Common myeloid progenitor, CD34-positive (primary cell): ENCODE measurements at regions not wholly inside any gene's neighbourhood (a gene's known extent, or its start where the extent isn't known, plus 50 kb on each side); places are given as distances from the start of the nearest gene placed in this dataset.
"Not testable (repeated sequence)": the region's sequence is repeated elsewhere in the genome, so short reads cannot be mapped to it uniquely, and the experiment has no call there.

Experiments
- CTCF ChIA-PET: fragments of 350-600 bp; sonication (Branson Sonifier 250); formaldehyde crosslinking; loops from one replicate; lab custom pipeline; 2021; ENCODE audit warnings: antibody characterized with exemption; lab: Charles Lee
- POLR2A ChIA-PET: fragments of 350-600 bp; sonication (Branson Sonifier 250); formaldehyde crosslinking; loops from one replicate; lab custom pipeline; 2021; ENCODE audit warnings: antibody characterized with exemption; lab: Charles Lee
- DNase-seq, 3 donors: peaks; one replicate each; pipeline versions ENCODE4 v3.0.0 to v3.0.0-alpha.2; 2013
- H3K27ac ChIP-seq, 2 experiments: 1 replicate in 1 of 2; 2 replicates in 1 of 2; pipeline ENCODE4 v1.7.0; 2013; ENCODE audit warnings: inconsistent platforms in 2 of 2, low read length in 2 of 2, mild to moderate bottlenecking in 2 of 2, low read depth in 1 of 2, moderate library complexity in 1 of 2; ENCODE audit not compliant: severe bottlenecking in 2 of 2, insufficient read depth in 1 of 2, poor library complexity in 1 of 2
- H3K27me3 ChIP-seq, 5 experiments: replicated peaks in 2 of 5; 1 replicate in 3 of 5; 2 replicates in 2 of 5; pipeline versions ENCODE4 v1.6.1 to v1.7.0; 2013; ENCODE audit warnings: low read length in 4 of 5, mild to moderate bottlenecking in 2 of 5, moderate library complexity in 2 of 5, inconsistent platforms in 1 of 5; ENCODE audit not compliant: insufficient read depth in 5 of 5, control insufficient read depth in 4 of 5
- H3K36me3 ChIP-seq, 4 experiments: 1 replicate in 2 of 4; 2 replicates in 2 of 4; pipeline versions ENCODE4 v1.6.1 to v1.7.0; 2013; ENCODE audit warnings: low read length in 3 of 4, control low read depth in 1 of 4, mild to moderate bottlenecking in 1 of 4; ENCODE audit not compliant: control insufficient read depth in 4 of 4, insufficient read depth in 4 of 4
- H3K4me1 ChIP-seq, 4 experiments: 1 replicate in 3 of 4; 2 replicates in 1 of 4; pipeline versions ENCODE4 v1.6.1 to v1.7.1; 2013; ENCODE audit warnings: low read length in 3 of 4, mild to moderate bottlenecking in 3 of 4, control low read depth in 1 of 4, inconsistent platforms in 1 of 4, moderate library complexity in 1 of 4; ENCODE audit not compliant: control insufficient read depth in 4 of 4, insufficient read depth in 4 of 4; ENCODE audit errors: control extremely low read depth in 1 of 4
- H3K4me3 ChIP-seq, 7 experiments: 1 replicate in 4 of 7; 2 replicates in 3 of 7; pipeline versions ENCODE4 v1.5.1 to v1.7.0; 2013; ENCODE audit warnings: mild to moderate bottlenecking in 7 of 7, low read length in 6 of 7, moderate library complexity in 6 of 7, inconsistent platforms in 2 of 7, low read depth in 2 of 7, control low read depth in 1 of 7; ENCODE audit not compliant: insufficient read depth in 4 of 7, control insufficient read depth in 1 of 7; ENCODE audit errors: extremely low read depth in 1 of 7
- H3K9me3 ChIP-seq, 5 experiments: 1 replicate in 4 of 5; 2 replicates in 1 of 5; pipeline versions ENCODE4 v1.6.1 to v1.7.1; 2013; ENCODE audit warnings: low read length in 4 of 5, mild to moderate bottlenecking in 2 of 5, inconsistent platforms in 1 of 5, low read depth in 1 of 5, moderate library complexity in 1 of 5; ENCODE audit not compliant: control insufficient read depth in 4 of 5, insufficient read depth in 2 of 5; ENCODE audit errors: control extremely low read depth in 1 of 5
- WGBS: methylation state at CpG from one replicate; pipeline ENCODE4 v1.1.5; 2013; ENCODE audit not compliant: insufficient coverage; 5-methylcytosine and 5-hydroxymethylcytosine counted together

DNA sequence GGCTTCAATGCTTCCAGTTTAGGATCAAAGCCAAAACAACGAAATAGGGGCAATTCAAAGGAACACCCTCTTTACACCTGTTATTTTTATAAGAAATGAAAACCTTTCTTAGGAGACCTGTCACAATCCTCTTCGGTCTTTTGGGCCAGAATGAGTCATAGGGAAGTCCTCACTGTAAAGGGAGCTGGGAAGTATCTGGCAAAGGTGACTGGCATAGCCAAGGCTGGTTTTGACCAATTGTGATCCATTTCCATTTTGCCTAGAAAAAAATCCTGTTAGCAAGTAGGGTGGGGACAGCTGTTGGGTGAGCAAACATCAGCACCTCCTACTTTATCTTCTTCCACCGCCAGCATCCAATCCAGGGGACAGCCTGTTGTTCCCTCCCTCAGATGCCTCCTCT is 343.2 kb upstream of the SULF2 start:
- POLR2A ChIA-PET, result no interaction called here
- Histone ChIP-seq H3K4me3 (no peak overlapping the region), H3K9me3 (peaks cover 0 to 9% (median 0%) of the 10 kb centered on the region in 5 experiments), H3K36me3 (no peaks in the 10 kb centered on the region), H3K4me1 (no peaks in the 10 kb centered on the region), H3K27me3 (peaks cover 0 to 29% (median 12%) of the 10 kb centered on the region in 5 experiments), H3K27ac (no peak overlapping the region)
- CTCF ChIA-PET, result no interaction called here
- no peak for DNase-seq
- WGBS, result 94% methylated on average over 2 of the region's 3 CpGs

DNA sequence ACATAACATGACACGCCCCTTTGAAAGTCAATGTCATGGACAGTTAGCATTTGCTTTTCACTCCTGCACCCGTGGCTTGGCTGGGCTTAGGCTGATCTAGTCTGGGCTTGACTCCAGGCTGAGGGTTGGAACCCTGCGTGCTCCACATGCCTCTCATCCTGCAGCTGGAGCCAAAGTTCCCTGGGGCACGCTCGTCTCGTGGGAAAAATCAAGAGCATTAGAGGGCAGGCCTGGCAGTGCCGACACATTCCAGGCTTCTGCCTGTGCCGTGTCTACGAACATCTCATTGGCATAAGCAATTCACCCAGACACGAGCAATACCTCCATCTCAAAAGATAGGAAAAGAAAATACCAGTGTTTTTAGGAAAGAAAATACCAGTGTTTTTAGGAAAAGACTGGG is 342.7 kb upstream of the SULF2 start:
- CTCF ChIA-PET, DNase-seq, H3K4me1 ChIP-seq, POLR2A ChIA-PET, H3K4me3 ChIP-seq, H3K9me3 ChIP-seq, H3K27ac ChIP-seq, H3K36me3 ChIP-seq: not testable (repeated sequence)
- WGBS, result 100% methylated on average over 5 of the region's 10 CpGs
- H3K27me3 ChIP-seq, result peaks cover 0 to 32% (median 12%) of the 10 kb centered on the region in 5 experiments

DNA sequence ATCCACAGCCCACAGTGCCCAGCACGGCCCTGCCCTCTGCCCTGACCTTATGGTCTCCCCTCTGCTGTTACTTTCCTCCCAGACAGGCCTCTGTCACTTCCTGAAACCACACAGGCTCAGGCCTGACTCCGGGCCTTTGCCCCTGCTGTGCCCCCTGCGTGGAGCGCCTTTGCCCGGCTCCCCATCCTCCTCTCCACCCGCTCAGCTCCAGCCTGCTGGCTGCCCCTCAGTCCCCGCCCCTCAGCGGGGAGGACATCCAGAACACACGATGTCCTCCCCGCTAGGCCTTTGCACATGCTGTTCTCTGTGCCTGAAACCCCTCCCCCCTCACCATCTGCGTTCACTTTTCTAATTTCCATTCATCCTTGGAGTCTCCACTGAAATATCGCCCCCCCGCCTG is 341.9 kb upstream of the SULF2 start:
- DNase-seq, H3K36me3 ChIP-seq, CTCF ChIA-PET, POLR2A ChIA-PET, H3K9me3 ChIP-seq, H3K27ac ChIP-seq, H3K4me3 ChIP-seq, H3K4me1 ChIP-seq: not testable (repeated sequence)
- WGBS, result 87% methylated on average over 9 of the region's 13 CpGs
- H3K27me3 ChIP-seq, result peaks cover 0 to 30% (median 10%) of the 10 kb centered on the region in 5 experiments

DNA sequence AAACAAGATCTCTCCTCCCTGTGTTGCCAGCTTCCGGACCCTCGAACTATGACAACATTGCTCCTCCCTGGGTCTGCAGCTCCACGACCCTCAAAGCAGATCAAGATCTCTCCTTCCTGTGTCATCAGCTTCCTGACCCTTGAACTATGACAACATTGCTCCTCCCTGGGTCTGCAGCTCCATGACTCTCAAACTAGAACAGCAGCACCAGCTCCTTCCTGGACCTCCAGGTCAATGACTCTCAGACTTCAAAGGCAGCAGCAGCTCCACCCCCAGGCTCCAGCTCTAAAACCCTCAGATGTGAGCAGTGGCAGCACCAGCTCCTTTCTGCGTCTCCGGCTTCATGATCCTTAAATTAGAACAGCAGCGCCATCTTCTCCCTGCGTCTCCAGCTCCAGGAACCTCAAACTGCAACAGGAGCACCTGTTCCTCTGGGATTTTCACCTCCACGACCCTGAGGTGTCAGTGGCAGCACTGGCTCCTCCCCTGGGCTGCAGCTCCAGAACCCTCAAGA is 341.0 kb upstream of the SULF2 start:
- ChIA-PET CTCF (no interaction called here), POLR2A (no interaction called here)
- Histone ChIP-seq H3K9me3 (no peaks in the 10 kb centered on the region), H3K4me3 (no peak overlapping the region), H3K27me3 (peaks cover 0 to 33% (median 7%) of the 10 kb centered on the region in 5 experiments), H3K36me3 (no peaks in the 10 kb centered on the region), H3K4me1 (no peaks in the 10 kb centered on the region), H3K27ac (no peak overlapping the region)
- 75% methylated on average over 8 of the region's 8 CpGs for WGBS
- no peak for DNase-seq

DNA sequence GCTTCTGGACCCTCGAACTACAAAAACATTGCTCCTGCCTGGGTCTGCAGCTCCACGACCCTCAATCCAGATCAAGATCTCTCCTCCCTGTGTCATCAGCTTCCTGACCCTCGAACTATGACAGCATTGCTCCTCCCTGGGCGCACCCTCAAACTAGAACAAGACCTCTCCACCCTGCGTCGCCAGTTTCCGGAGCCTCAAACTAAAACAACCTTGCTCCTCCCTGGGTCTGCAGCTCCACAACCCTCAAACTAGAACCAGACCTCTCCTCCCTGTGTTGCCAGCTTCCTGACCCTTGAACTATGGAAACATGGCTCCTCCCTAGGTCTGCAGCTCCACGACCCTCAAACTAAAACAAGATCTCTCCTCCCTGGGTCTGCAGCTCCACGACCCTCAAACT is 339.7 kb upstream of the SULF2 start:
- CTCF ChIA-PET, result no interaction called here

DNA sequence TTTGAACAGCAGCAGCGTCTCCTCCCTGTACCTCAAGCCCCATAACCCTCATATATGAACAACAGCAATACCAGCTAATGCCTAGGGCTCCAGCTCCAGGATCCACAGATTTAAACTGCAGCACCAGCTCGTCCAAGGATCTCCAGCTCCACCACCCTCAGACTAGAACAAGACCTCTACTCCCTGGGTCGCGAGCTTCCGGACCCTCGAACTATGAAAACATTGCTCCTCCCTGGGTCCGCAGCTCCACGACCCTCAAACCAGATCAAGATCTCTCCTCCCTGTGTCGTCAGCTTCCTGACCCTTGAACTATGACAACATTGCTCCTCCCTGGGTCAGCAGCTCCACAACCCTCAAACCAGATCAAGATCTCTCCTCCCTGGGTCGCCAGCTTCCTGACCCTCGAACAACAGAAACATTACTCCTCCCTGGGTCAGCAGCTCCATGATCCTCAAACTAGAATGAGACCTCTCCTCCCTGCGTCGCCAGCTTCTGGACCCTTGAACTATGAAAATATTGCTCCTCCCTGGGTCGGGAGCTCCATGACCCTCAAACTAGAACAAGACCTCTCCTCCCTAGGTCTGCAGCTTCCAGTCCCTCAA is 339.0 kb upstream of the SULF2 start:
- Histone ChIP-seq H3K27ac (no peak overlapping the region), H3K4me3 (no peak overlapping the region), H3K36me3 (no peaks in the 10 kb centered on the region), H3K27me3 (peaks cover 0 to 28% (median 7%) of the 10 kb centered on the region in 5 experiments), H3K4me1 (no peaks in the 10 kb centered on the region), H3K9me3 (no peaks in the 10 kb centered on the region)
- CTCF ChIA-PET, result no interaction called here
- 87% methylated on average over 14 of the region's 14 CpGs for WGBS
- POLR2A ChIA-PET, result no interaction called here
- DNase-seq, result no peak

More for the DNA sequence above, 339.7 kb upstream of the SULF2 start:
- WGBS, result 77% methylated on average over 9 of the region's 9 CpGs
- no peak overlapping the region for H3K4me3 ChIP-seq
- no peaks in the 10 kb centered on the region for H3K9me3 ChIP-seq
- no peaks in the 10 kb centered on the region for H3K4me1 ChIP-seq
- POLR2A ChIA-PET, result no interaction called here
- H3K27me3 ChIP-seq, result peaks cover 0 to 28% (median 7%) of the 10 kb centered on the region in 5 experiments
- no peak for DNase-seq
- no peaks in the 10 kb centered on the region for H3K36me3 ChIP-seq
- no peak overlapping the region for H3K27ac ChIP-seq

DNA sequence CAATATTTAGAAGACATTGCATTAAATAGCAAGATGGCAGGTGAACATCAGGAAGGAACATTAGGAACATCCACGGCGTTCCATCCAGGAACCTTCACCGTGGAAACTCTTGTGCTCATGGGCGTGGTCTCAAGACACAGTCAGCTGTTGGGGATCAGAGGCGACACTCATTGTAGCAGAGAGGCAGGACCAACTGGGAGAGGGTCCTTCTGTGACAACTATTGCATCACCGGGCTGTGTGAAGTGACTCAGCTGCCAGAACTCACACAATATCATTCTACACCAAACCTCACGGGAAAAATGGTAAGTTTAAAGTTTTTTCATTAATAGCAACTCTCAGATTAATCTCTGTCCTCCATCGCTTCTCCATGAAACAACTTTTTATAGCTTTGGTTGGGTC is 334.8 kb upstream of the SULF2 start:
- CTCF ChIA-PET, result no interaction called here
- Histone ChIP-seq H3K27me3 (peaks cover 0 to 18% (median 0%) of the 10 kb centered on the region in 5 experiments), H3K9me3 (no peaks in the 10 kb centered on the region), H3K27ac (no peak overlapping the region), H3K4me3 (no peak overlapping the region), H3K4me1 (no peaks in the 10 kb centered on the region), H3K36me3 (no peaks in the 10 kb centered on the region)
- 93% methylated on average over 5 of the region's 8 CpGs for WGBS
- no peak for DNase-seq
- POLR2A ChIA-PET, result no interaction called here
